ENCODE measurements at regions not wholly inside any gene's neighbourhood (a gene's known extent, or its start where the extent isn't known, plus 50 kb on each side); places are given as distances from the start of the nearest gene placed in this dataset.

DNA sequence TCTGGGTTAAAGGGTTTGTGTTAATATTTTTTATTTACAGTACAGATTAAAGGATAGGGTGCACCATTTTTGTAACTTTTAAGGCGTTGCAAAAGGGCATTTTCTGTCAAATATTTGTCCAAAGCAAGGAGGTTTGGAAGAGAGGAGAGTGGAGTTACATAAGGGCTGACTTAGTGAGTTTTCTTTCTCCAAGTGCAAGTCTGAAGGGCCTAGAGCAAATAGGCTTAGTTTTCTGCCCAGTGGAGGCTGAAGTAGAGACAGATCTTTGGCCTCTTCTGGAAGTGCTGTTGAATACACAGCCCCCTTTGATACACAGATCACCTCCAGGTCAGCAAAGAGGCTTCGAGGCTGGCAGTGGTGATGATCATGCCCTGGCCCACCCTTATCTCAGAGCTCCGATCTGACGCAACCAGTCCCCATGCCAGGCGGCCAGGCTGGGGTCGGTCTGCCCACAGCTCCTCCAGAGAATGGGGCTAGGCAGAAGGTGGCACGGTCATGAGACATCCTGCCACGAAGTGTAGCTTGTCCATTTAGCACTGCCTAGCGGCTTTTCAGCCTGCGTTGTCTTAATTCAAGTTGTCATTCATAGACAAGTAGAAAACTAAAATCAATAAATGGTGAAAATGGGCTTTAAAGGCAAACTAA, 79.5 kb upstream of the IRX3 start:
- H3K4me2 ChIP-seq (ENCODE audit: low read length), result no peak overlapping the region
- no peaks in the 10 kb centered on the region for H4K20me1 ChIP-seq (ENCODE audit: insufficient read depth)
- H3K79me2 ChIP-seq (replicated peaks; ENCODE audit: insufficient read depth, low read length), result no peaks in the 10 kb centered on the region
- TF ChIP-seq EP300 (conservative IDR thresholded peaks at IDR 0.05; ENCODE audit: poor library complexity, severe bottlenecking) (no peak), TAF1 (IDR thresholded peaks at IDR 0.05; ENCODE audit: low read depth) (no peak), EZH2 (IDR thresholded peaks at IDR 0.05; ENCODE audit: borderline replicate concordance, insufficient read depth, low read length, poor library complexity, severe bottlenecking) (no peak), SMC3 (conservative IDR thresholded peaks at IDR 0.05; ENCODE audit: poor library complexity) (no peak), POLR2AphosphoS5 (IDR thresholded peaks at IDR 0.05) (no peak), RAD21 (conservative IDR thresholded peaks at IDR 0.05) (no peak), MXI1 (conservative IDR thresholded peaks at IDR 0.05; ENCODE audit: poor library complexity, severe bottlenecking) (no peak)
- TF ChIP-seq, protein P1, sequence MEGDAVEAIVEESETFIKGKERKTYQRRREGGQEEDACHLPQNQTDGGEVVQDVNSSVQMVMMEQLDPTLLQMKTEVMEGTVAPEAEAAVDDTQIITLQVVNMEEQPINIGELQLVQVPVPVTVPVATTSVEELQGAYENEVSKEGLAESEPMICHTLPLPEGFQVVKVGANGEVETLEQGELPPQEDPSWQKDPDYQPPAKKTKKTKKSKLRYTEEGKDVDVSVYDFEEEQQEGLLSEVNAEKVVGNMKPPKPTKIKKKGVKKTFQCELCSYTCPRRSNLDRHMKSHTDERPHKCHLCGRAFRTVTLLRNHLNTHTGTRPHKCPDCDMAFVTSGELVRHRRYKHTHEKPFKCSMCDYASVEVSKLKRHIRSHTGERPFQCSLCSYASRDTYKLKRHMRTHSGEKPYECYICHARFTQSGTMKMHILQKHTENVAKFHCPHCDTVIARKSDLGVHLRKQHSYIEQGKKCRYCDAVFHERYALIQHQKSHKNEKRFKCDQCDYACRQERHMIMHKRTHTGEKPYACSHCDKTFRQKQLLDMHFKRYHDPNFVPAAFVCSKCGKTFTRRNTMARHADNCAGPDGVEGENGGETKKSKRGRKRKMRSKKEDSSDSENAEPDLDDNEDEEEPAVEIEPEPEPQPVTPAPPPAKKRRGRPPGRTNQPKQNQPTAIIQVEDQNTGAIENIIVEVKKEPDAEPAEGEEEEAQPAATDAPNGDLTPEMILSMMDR (IDR thresholded peaks at IDR 0.05; ENCODE audit: poor library complexity, severe bottlenecking), result no peak
- TF ChIP-seq, protein P2, sequence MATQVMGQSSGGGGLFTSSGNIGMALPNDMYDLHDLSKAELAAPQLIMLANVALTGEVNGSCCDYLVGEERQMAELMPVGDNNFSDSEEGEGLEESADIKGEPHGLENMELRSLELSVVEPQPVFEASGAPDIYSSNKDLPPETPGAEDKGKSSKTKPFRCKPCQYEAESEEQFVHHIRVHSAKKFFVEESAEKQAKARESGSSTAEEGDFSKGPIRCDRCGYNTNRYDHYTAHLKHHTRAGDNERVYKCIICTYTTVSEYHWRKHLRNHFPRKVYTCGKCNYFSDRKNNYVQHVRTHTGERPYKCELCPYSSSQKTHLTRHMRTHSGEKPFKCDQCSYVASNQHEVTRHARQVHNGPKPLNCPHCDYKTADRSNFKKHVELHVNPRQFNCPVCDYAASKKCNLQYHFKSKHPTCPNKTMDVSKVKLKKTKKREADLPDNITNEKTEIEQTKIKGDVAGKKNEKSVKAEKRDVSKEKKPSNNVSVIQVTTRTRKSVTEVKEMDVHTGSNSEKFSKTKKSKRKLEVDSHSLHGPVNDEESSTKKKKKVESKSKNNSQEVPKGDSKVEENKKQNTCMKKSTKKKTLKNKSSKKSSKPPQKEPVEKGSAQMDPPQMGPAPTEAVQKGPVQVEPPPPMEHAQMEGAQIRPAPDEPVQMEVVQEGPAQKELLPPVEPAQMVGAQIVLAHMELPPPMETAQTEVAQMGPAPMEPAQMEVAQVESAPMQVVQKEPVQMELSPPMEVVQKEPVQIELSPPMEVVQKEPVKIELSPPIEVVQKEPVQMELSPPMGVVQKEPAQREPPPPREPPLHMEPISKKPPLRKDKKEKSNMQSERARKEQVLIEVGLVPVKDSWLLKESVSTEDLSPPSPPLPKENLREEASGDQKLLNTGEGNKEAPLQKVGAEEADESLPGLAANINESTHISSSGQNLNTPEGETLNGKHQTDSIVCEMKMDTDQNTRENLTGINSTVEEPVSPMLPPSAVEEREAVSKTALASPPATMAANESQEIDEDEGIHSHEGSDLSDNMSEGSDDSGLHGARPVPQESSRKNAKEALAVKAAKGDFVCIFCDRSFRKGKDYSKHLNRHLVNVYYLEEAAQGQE (IDR thresholded peaks at IDR 0.05; ENCODE audit: borderline replicate concordance), result no peak
- H3K36me3 ChIP-seq (ENCODE audit: insufficient read depth, low read length), result no peaks in the 10 kb centered on the region
- H3K27ac ChIP-seq (ENCODE audit: low read length), result no peak overlapping the region
- H3K9ac ChIP-seq (ENCODE audit: low read length), result no peak overlapping the region
- no peak overlapping the region for H3K4me3 ChIP-seq (ENCODE audit: low read length)
- H3K9me3 ChIP-seq (ENCODE audit: low read length), result no peaks in the 10 kb centered on the region
- no peak overlapping the region for H2AFZ ChIP-seq (ENCODE audit: low read depth, low read length)
- H3K27me3 ChIP-seq (ENCODE audit: insufficient read depth, low read depth, low read length), result no peaks in the 10 kb centered on the region
- H3F3A ChIP-seq (ENCODE audit: insufficient read depth, low read length, poor library complexity, severe bottlenecking), result no peaks in the 10 kb centered on the region
- no peaks in the 10 kb centered on the region for H3K9me2 ChIP-seq (ENCODE audit: insufficient read depth, low read length)

DNA sequence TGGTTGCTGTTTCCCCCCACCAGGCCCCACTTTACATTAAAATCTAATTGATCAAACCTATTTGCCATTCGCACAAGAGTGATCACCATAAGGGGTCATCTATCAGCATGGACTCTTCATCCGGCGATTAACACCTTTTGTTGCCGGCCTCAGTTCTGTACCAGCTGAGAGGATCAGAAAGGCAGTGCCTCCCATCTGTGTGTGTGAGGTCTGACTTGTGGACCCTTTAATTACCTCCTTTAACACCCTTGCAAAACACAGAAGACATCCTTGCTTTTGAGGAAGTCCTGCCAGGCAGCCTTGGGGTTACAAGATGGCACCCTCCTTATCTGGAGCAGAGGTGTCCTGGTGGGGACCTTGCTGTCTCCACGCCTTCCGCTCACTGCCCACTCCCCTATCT, 77.2 kb upstream of the IRX3 start:
- H3K36me3 ChIP-seq (ENCODE audit: insufficient read depth, low read length), result no peaks in the 10 kb centered on the region
- no peak overlapping the region for H2AFZ ChIP-seq (ENCODE audit: low read depth, low read length)
- H3K4me2 ChIP-seq (ENCODE audit: low read length), result no peak overlapping the region
- H3K9me3 ChIP-seq (ENCODE audit: low read length), result no peaks in the 10 kb centered on the region
- H3K9ac ChIP-seq (ENCODE audit: low read length), result no peak overlapping the region
- no peak overlapping the region for H3K4me3 ChIP-seq (ENCODE audit: low read length)
- no peak overlapping the region for H3K27ac ChIP-seq (ENCODE audit: low read length)
- H3F3A ChIP-seq (ENCODE audit: insufficient read depth, low read length, poor library complexity, severe bottlenecking), result no peaks in the 10 kb centered on the region
- TF ChIP-seq EZH2 (IDR thresholded peaks at IDR 0.05; ENCODE audit: borderline replicate concordance, insufficient read depth, low read length, poor library complexity, severe bottlenecking) (no peak), RAD21 (conservative IDR thresholded peaks at IDR 0.05) (no peak), SMC3 (conservative IDR thresholded peaks at IDR 0.05; ENCODE audit: poor library complexity) (no peak), TAF1 (IDR thresholded peaks at IDR 0.05; ENCODE audit: low read depth) (no peak), EP300 (conservative IDR thresholded peaks at IDR 0.05; ENCODE audit: poor library complexity, severe bottlenecking) (no peak), MXI1 (conservative IDR thresholded peaks at IDR 0.05; ENCODE audit: poor library complexity, severe bottlenecking) (no peak), POLR2AphosphoS5 (IDR thresholded peaks at IDR 0.05) (no peak)
- TF ChIP-seq, protein P1 (IDR thresholded peaks at IDR 0.05; ENCODE audit: poor library complexity, severe bottlenecking), result no peak
- TF ChIP-seq, protein P2 (IDR thresholded peaks at IDR 0.05; ENCODE audit: borderline replicate concordance), result no peak
- no peaks in the 10 kb centered on the region for H3K9me2 ChIP-seq (ENCODE audit: insufficient read depth, low read length)
- no peaks in the 10 kb centered on the region for H4K20me1 ChIP-seq (ENCODE audit: insufficient read depth)
- H3K27me3 ChIP-seq (ENCODE audit: insufficient read depth, low read depth, low read length), result no peaks in the 10 kb centered on the region
- H3K79me2 ChIP-seq (replicated peaks; ENCODE audit: insufficient read depth, low read length), result no peaks in the 10 kb centered on the region
